GM18511 (cell line): ENCODE measurements at regions not wholly inside any gene's neighbourhood (a gene's known extent, or its start where the extent isn't known, plus 50 kb on each side); places are given as distances from the start of the nearest gene placed in this dataset.

Experiments used
- ATAC-seq: cut with Tn5 transposase; IDR thresholded peaks from one replicate; pipeline ENCODE4 v1.9.1; 2021; ENCODE audit warnings: mild to moderate bottlenecking, moderate library complexity; ENCODE audit not compliant: unreplicated experiment

GRCh38 chr16:24414534-24414933 lies 124.8 kb upstream of the RBBP6 start:
- no peak for ATAC-seq

GRCh38 chr16:24418733-24419132 lies 120.6 kb upstream of the RBBP6 start:
- no peak for ATAC-seq

- no peak for ATAC-seq
Measured at GRCh38 chr16:24423312-24423711, 116.1 kb upstream of the RBBP6 start.

- ATAC-seq = no peak
Measured at GRCh38 chr16:24424364-24424763, 115.0 kb upstream of the RBBP6 start.

- ATAC-seq = no peak
Measured at GRCh38 chr16:24427840-24428239, 111.5 kb upstream of the RBBP6 start.

- ATAC-seq = no peak
Measured at GRCh38 chr16:24428756-24429155, 110.6 kb upstream of the RBBP6 start.

- peak; percentile 81 for ATAC-seq
Measured at GRCh38 chr16:24430954-24431760, 108.2 kb upstream of the RBBP6 start.

GRCh38 chr16:24433706-24434105 lies 105.7 kb upstream of the RBBP6 start:
- no peak for ATAC-seq

- no peak for ATAC-seq
Measured at GRCh38 chr16:24440306-24440705, 99.1 kb upstream of the RBBP6 start.

- no peak for ATAC-seq
Measured at GRCh38 chr16:24442631-24443030, 96.7 kb upstream of the RBBP6 start.

GRCh38 chr16:24445216-24445615 lies 94.2 kb upstream of the RBBP6 start:
- no peak for ATAC-seq

GRCh38 chr16:24446189-24446588 lies 93.2 kb upstream of the RBBP6 start:
- ATAC-seq = no peak

- no peak for ATAC-seq
Measured at GRCh38 chr16:24452724-24453123, 86.6 kb upstream of the RBBP6 start.

- no peak for ATAC-seq
Measured at GRCh38 chr16:24463196-24463945, 76.0 kb upstream of the RBBP6 start.

- no peak for ATAC-seq
Measured at GRCh38 chr16:24471561-24472350, 67.6 kb upstream of the RBBP6 start.

GRCh38 chr16:24477492-24477891 lies 61.9 kb upstream of the RBBP6 start:
- no peak for ATAC-seq

- no peak for ATAC-seq
Measured at GRCh38 chr16:24478401-24478800, 61.0 kb upstream of the RBBP6 start.

- ATAC-seq = no peak
Measured at GRCh38 chr16:24482681-24483202, 56.6 kb upstream of the RBBP6 start.

GRCh38 chr16:24488045-24488444 lies 51.3 kb upstream of the RBBP6 start:
- ATAC-seq = no peak
